ENCODE measurements at regions not wholly inside any gene's neighbourhood (a gene's known extent, or its start where the extent isn't known, plus 50 kb on each side); places are given as distances from the start of the nearest gene placed in this dataset.

DNA sequence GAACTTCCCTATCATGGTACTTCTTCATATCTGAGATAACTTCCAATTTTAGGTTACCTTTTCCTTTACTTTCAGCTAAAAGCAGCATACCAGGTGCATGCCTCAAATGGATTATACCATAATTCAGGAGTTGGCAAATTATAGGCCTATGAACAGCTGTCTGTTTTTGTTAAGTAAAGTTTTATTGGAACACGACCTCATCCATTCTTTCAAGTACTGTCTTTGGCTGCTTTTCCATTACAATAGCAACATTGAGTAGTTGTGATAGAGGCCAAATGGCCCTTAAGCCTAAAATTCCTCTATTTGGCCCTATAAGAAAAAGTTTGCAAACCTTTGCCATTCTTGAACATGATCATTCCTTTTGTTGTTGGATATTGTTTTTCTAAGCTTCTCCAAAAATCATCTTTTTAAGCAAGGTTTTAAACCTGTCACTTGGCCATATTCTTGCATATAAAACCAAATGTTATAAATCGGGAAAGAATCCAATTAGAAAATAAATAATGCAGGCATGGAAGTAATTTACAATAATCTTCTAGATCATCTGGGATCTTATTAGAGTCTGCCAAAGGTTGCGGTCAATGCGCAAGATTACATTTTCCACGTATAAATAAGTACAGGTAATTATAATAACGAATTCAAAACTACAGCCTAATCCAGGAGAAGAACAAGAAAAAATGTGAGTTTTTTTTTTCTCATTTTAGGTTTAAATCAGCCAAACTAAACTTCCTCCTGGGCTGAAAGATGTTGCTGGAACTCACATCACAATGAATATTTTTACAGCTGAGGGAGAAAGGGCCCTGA, 226.5 kb upstream of the ANKRD55 start:
- no peak for DNase-seq

GRCh38 chr5:56457887-56458812, 225.0 kb upstream of the ANKRD55 start:
- DNase-seq, result no peak
- no peak for ATAC-seq

More for the DNA sequence above, 226.5 kb upstream of the ANKRD55 start:
- no peak for ATAC-seq

GRCh38 chr5:56456002-56456401, 222.9 kb upstream of the ANKRD55 start:
- DNase-seq, result no peak

DNA sequence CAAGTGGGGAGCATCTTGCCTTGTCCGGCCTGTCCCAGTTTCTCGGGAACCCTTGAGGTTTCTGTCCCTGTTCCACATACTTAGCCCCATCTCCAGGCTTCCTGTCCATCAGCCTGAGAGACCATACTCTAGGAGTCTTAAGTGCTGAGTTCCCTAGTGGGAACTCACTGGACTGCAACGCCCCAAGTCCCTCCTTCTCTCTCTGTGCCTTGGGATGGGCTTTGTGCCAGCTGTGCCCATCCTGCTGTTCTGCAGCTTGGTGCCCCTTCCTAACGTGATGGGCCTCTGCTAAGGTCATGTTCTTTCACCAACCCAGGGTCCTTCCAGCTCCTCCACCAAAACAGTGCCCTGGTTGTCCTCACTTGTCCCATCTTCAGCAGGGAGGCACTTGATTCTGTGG, 222.3 kb upstream of the ANKRD55 start:
- no peak for ATAC-seq
- DNase-seq, result no peak

More at GRCh38 chr5:56456002-56456401, 222.9 kb upstream of the ANKRD55 start:
- ATAC-seq, result no peak

DNA sequence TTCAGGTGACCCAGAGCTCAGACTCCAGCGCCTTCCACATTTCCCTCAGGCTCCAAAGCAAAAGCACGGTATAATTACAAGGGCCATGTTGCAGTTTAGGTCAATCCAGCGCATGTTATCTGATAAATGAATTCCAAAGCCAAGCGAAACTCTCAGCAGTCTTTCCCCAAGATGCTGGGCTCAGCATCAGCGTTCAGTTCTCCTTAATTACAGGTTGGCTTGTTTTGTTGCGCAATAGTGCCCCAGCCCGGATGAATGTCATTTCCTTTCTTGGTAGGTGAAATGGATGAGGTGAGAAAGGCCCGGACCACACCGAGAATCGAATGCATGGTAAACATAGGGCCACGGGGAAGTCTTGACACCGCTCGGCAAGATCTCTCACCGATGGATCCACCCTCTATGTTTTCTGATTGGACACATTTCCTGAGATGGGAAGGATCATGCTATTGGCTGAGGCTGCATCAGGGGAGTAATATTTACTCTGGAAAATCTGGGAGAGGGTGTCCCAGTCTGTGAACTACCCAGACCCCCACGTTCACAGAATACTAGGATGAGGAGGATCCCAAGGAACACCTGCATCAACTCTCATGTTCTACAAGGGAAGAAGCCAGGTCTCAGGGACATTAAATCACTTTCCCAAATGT, 221.2 kb upstream of the ANKRD55 start:
- DNase-seq (no peak), ATAC-seq (no peak)

- ATAC-seq, result no peak
- DNase-seq, result no peak
These were observed 218.6 kb upstream of the ANKRD55 start for GRCh38 chr5:56451742-56452141.

- no peak for ATAC-seq
- DNase-seq, result no peak
These were observed 217.6 kb upstream of the ANKRD55 start for GRCh38 chr5:56450766-56451165.

DNA sequence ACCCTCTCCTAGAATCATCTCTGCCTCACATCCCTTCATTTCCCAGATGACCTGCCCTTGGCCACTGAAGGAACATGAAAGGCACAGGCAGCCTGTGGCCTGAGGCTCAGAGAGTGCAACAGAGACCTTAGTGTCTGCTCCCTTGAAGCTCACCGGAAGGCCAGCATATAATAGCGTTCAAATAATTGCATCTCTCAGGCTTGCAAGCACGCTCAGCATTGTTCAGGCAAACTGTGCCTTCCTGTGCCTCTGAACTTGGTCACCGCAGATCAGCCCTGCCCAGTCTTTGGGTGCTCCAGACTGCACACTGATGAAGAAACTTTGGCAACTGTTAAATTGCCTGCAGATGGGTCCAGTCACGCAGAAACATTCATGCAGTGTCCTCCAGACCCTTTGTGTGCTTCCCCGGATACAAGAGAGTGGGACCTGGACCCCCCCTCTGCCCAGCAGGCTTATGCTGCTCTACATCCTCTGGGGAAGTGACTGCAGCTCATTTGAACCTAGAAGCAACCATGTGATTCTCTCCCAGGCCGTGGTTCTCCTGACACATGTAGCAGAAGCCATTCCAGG, 216.0 kb upstream of the ANKRD55 start:
- ATAC-seq, result no peak

DNA sequence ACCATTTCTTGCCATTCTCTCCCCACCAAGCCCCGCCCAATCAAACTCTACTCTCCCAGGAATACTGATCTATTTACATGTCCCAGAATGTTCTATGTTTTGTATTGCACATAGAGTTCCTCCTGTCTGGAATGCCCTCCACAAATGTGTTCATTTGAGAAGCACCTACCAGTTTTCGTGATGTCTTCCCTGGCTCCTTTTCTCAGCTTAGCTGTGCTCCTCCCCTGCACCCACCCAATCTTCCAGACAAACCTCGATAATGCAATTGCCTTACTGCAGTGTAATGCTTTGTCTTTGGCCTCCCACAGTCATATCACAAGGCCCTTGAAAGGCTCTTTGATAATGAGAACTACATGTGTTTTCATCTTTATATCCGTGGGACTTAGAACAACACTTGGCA, 214.5 kb upstream of the ANKRD55 start:
- ATAC-seq, result no peak

More for the DNA sequence above, 216.0 kb upstream of the ANKRD55 start:
- no peak for DNase-seq

DNA sequence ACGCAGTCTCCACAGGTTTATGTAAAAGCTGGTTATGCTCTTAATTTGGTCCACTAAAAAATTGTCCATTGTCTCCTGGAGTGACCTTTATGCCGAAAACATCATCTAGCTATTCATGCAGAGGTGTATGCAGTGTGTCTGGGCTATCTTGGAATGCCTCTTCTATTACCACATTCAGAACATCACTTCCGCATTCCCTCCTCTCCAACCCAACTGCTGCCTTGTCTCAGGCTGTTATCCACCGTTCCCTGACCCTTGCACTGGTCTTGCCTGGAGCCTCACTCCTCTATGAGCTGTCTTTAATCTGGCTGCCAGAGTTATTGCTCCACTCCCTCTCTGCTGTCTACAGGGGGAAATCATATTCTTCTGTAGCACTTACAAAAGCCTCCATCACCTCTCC, 214.1 kb upstream of the ANKRD55 start:
- ATAC-seq (no peak), DNase-seq (no peak)

More for the DNA sequence above, 214.5 kb upstream of the ANKRD55 start:
- DNase-seq, result no peak

DNA sequence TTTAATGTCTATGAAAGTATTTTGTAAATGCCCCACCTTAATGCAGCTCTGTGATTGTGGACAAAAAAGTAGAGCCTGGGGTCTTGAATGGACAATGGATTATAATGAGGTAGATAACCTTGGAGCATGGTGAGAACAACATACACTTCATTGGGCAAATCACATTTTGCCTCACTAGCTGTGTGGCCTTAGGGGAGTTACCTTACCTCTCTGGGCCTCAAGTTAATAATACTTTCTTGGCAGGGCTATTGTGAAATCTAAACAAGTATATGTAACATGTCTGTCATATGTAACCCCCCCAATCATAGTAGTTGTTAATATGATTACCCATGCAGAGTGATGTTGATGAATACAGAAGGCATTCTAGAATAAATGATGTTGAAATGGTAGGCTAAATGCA, 213.6 kb upstream of the ANKRD55 start:
- no peak for ATAC-seq
- DNase-seq, result no peak

GRCh38 chr5:56443826-56444225, 210.7 kb upstream of the ANKRD55 start:
- ATAC-seq (no peak), DNase-seq (no peak)

- ATAC-seq (no peak), DNase-seq (no peak)
These were observed 208.0 kb upstream of the ANKRD55 start for GRCh38 chr5:56440871-56441740.

DNA sequence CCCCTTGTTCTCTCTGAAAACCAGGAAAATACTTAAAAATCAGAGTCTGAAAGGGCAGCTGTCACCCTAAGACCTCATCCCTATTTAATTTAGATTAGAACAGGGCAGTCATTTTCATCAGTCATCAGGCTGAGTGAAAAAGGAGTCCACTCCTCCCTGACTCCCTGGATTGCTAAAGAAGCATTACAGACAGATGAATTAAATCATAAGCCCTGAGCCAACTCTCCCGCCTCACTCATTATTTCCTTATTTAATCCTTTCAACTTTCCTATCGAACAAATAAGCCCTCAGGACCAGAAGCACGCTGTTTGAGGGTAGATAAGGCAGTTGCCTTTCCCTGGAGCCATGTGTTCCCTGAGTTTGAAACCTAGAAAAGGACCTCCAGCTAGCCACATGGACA, 201.9 kb upstream of the ANKRD55 start:
- ATAC-seq (no peak), DNase-seq (no peak)

DNA sequence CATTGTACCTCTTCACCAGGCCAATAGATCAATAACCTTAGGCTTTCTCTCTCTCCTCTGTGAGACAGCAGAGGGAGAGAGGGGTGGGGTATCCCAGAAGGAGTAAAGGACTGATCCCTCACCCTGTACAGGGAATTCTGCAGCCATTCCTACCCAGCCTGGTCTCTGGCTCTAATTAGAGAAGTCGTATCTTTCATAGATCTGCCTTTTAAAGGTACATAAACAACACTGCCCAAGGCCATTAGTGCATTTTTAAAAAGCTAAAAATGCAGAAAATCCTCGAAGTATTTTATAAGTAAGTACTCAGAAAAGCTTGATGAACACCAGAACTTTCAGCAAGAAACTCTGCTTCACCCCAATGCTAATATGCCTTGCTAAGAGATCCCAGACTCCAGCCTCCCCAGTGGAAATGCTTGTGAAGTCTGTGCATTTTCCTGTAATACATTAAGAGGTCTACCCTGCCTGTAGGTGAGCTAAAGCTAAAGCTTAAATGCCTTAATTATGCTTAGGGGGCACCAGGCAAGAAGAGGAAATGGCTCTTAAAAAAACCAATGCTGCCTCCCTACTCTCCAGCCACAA, 200.0 kb upstream of the ANKRD55 start:
- DNase-seq (no peak), ATAC-seq (no peak)

DNA sequence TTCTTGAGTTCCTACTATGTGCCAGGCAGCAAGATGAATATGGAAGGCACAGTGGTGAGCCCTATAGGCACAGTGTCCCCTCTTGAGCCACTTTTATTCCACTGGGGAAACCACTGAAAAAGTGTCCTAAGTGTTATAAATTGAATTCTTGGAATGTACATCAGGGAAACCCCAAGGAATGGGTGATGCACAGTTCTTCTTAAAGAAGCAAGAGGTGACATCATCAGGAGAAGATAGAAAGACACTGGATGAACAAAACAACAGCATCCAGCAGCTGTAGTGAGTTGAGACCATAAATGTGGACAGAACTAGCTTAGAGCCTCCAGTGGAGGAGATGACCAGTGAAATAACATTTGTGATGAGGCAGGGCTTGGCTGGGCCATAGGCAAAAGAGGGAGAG, 199.2 kb upstream of the ANKRD55 start:
- ATAC-seq, result no peak
- DNase-seq, result no peak

GRCh38 chr5:56430422-56430821, 197.3 kb upstream of the ANKRD55 start:
- DNase-seq (no peak), ATAC-seq (no peak)

DNA sequence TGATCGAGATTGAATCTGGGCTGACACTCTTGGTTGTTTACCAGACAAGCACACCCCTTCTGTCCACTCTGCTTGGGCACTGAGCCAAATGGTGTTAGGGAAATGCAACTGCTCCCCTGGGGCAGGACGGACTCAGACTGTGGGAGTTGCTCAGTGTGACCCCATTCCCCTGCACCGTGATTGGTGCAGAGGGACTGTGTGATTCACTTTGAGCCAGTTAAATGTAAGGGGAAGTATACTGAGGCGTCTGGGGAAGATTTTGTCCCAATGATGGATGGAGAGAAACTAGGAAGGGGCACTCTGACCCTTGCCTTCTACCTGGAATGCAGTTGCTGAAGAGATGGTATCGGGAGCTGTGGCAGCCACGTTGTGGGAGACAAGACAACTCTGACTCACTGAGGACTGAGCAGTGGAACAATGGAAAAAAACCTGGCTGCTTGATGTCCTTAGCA, 196.0 kb upstream of the ANKRD55 start:
- no peak for DNase-seq
- no peak for ATAC-seq

- no peak for ATAC-seq
- no peak for DNase-seq
These were observed 193.6 kb upstream of the ANKRD55 start for GRCh38 chr5:56426693-56427092.

DNA sequence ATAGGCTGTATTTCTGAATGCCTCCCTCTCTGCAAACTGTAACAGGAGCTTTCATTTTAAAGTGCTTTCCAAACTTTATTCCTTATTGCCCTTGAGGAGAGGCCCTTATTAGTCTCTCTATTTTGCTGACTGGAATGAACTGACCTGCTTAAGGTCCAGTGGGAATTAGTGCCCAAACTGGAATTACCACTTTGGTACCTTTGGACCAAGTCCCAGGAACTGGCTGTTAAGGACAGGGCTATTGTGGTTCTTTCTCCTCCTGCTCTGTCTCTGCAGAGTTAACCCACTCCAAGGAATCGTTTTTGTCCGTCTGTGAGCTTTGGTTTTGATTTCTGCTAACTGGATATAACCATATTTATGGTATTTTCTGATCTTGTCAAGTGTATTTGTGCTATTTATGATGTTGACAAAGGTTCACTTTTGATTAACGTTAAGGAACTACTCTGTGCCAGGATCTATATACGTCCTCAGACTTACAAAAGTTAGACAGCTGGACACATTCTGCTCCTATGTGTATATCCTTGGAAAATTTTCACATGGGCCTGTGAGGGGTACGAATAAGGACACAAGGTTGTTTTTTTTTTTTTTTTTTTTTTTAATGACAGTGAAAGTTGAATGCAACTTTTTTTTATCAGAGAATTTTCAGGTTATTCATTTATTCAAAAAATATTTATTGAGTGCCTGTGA, 189.1 kb upstream of the ANKRD55 start:
- no peak for DNase-seq
- ATAC-seq, result no peak

All from stimulated activated naive CD8-positive, alpha-beta T cell treated with anti-CD3 and anti-CD28 coated beads, Interleukin-15, Interleukin-2, amounts not matched to agents 100 U/mL and 50 U/mL, for 24 hours (primary cell).